ENCODE measurements at regions not wholly inside any gene's neighbourhood (a gene's known extent, or its start where the extent isn't known, plus 50 kb on each side); places are given as distances from the start of the nearest gene placed in this dataset.

GRCh38 chr5:32989815-32990214 lies 278.7 kb downstream of the NPR3 start:
- TF ChIP-seq CTCF (IDR thresholded peaks at IDR 0.05), result no peak
- no peak for TF ChIP-seq POLR2A (IDR thresholded peaks at IDR 0.05)
